Stomach (tissue), 8 donors: ENCODE measurements at regions not wholly inside any gene's neighbourhood (a gene's known extent, or its start where the extent isn't known, plus 50 kb on each side); places are given as distances from the start of the nearest gene placed in this dataset.

Source experiments
- DNase-seq, 2 donors: peaks; one replicate each; pipeline versions ENCODE4 v3.0.0 to v3.0.0-alpha.2; 2013 to 2019
- H3K27ac ChIP-seq, 5 donors: fragments of 200-600 bp in 4 of 5; sonication (generic) in 4 of 5; one replicate each; pipeline ENCODE4 v1.5.1; 2013 to 2019; ENCODE audit warnings: mild to moderate bottlenecking in 1 of 5, moderate library complexity in 1 of 5
- H3K27me3 ChIP-seq, 3 donors: fragments of 200-600 bp; sonication (generic); one replicate each; pipeline ENCODE4 v1.5.1; 2017 to 2019; ENCODE audit warnings: mixed run types in 1 of 3
- H3K36me3 ChIP-seq, 4 donors: fragments of 200-600 bp; sonication (generic); 1 replicate in 3 of 4; 2 replicates in 1 of 4; pipeline ENCODE4 v1.5.1; 2016 to 2019
- H3K4me1 ChIP-seq, 4 donors: fragments of 200-600 bp; sonication (generic); one replicate each; pipeline ENCODE4 v1.5.1; 2016 to 2019
- H3K4me3 ChIP-seq, 4 donors: fragments of 200-600 bp; sonication (generic) in 3 of 4; one replicate each; pipeline ENCODE4 v1.5.1; 2016 to 2019; ENCODE audit warnings: mild to moderate bottlenecking in 1 of 4
- H3K9me3 ChIP-seq, 4 donors: fragments of 200-600 bp; sonication (generic); one replicate each; pipeline ENCODE4 v1.5.1; 2016 to 2019
- EP300 ChIP-seq: sonication (generic); formaldehyde crosslinking; IDR thresholded peaks from one replicate; pipeline ENCODE4 v1.6.1; 2017; ENCODE audit warnings: antibody characterized with exemption
- POLR2A ChIP-seq, 4 donors: fragments of 450-650 bp; IDR thresholded peaks; one replicate each; pipeline ENCODE4 v1.6.1; 2016; ENCODE audit warnings: antibody characterized with exemption in 4 of 4, control low read depth in 2 of 4, mild to moderate bottlenecking in 1 of 4, moderate library complexity in 1 of 4
- POLR2AphosphoS5 ChIP-seq, 3 donors: sonication (generic); formaldehyde crosslinking; IDR thresholded peaks; one replicate each; pipeline ENCODE4 v1.6.1; 2016; ENCODE audit warnings: antibody characterized with exemption in 3 of 3
- WGBS, 5 donors: extraction: QIAGEN DNeasy Blood & Tissue Kit in 3 of 5; methylation state at CpG; one replicate each; pipeline versions ENCODE4 v1.1.5 to v1.1.7; 2013 to 2018; 5-methylcytosine and 5-hydroxymethylcytosine counted together
- intact Hi-C: fragments of 100-400 bp; cut with DNase I; formaldehyde crosslinking; loops from one replicate; pipeline ENCODE4 v1.15.1; 2023; ENCODE audit warnings: low total_unique reads
- TF ChIP-seq, protein P1 (sequence below), 7 experiments: fragments of 450-650 bp in 4 of 7; fragments of 200-600 bp in 3 of 7; sonication (generic) in 3 of 7; IDR thresholded peaks; one replicate each; pipeline ENCODE4 v1.5.1; 2016 to 2019; ENCODE audit warnings: antibody characterized with exemption in 7 of 7, control low read depth in 2 of 7, mild to moderate bottlenecking in 1 of 7
- donor health status: healthy with polysubstance abuse.
- donor health status: Bipolar disorder and iron deficiency.
- donor health status: healthy.

GRCh38 chr6:66937180-66937579 lies 1230.2 kb upstream of the EYS start:
- Histone ChIP-seq H3K27me3 (no peaks in the 10 kb centered on the region), H3K27ac (no peak overlapping the region), H3K4me3 (no peak overlapping the region), H3K9me3 (peaks cover 0 to 26% (median 7%) of the 10 kb centered on the region in 4 donors), H3K36me3 (no peaks in the 10 kb centered on the region), H3K4me1 (no peaks in the 10 kb centered on the region)
- TF ChIP-seq EP300 (no peak), POLR2A (IDR thresholded peaks at IDR 0.05) (no peak), POLR2AphosphoS5 (IDR thresholded peaks at IDR 0.05) (no peak)
- TF ChIP-seq, protein P1, sequence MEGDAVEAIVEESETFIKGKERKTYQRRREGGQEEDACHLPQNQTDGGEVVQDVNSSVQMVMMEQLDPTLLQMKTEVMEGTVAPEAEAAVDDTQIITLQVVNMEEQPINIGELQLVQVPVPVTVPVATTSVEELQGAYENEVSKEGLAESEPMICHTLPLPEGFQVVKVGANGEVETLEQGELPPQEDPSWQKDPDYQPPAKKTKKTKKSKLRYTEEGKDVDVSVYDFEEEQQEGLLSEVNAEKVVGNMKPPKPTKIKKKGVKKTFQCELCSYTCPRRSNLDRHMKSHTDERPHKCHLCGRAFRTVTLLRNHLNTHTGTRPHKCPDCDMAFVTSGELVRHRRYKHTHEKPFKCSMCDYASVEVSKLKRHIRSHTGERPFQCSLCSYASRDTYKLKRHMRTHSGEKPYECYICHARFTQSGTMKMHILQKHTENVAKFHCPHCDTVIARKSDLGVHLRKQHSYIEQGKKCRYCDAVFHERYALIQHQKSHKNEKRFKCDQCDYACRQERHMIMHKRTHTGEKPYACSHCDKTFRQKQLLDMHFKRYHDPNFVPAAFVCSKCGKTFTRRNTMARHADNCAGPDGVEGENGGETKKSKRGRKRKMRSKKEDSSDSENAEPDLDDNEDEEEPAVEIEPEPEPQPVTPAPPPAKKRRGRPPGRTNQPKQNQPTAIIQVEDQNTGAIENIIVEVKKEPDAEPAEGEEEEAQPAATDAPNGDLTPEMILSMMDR (IDR thresholded peaks at IDR 0.05) = no peak
- WGBS, 5 donors = 63 to 86% (median 71%) methylated on average over 3 of the region's 3 CpGs
- no peak for DNase-seq
- intact Hi-C loops = no loop called here

GRCh38 chr6:66935612-66936011 lies 1228.6 kb upstream of the EYS start:
- H3K4me1 ChIP-seq = no peaks in the 10 kb centered on the region

GRCh38 chr6:66931787-66932186 lies 1224.8 kb upstream of the EYS start:
- H3K36me3 ChIP-seq = no peaks in the 10 kb centered on the region
- 69 to 77% (median 73%) methylated on average over 2 of the region's 2 CpGs for WGBS, 5 donors
- no peaks in the 10 kb centered on the region for H3K27me3 ChIP-seq
- no peak for DNase-seq
- H3K27ac ChIP-seq = no peak overlapping the region
- H3K9me3 ChIP-seq = peaks cover 0 to 42% (median 17%) of the 10 kb centered on the region in 4 donors
- TF ChIP-seq POLR2AphosphoS5 (IDR thresholded peaks at IDR 0.05) (no peak), EP300 (no peak), POLR2A (IDR thresholded peaks at IDR 0.05) (no peak)
- TF ChIP-seq, protein P1 (IDR thresholded peaks at IDR 0.05) = no peak
- intact Hi-C loops = no loop called here
- no peaks in the 10 kb centered on the region for H3K4me1 ChIP-seq
- no peak overlapping the region for H3K4me3 ChIP-seq

More at GRCh38 chr6:66935612-66936011, 1228.6 kb upstream of the EYS start:
- TF ChIP-seq POLR2AphosphoS5 (IDR thresholded peaks at IDR 0.05) (no peak), POLR2A (IDR thresholded peaks at IDR 0.05) (no peak), EP300 (no peak)
- TF ChIP-seq, protein P1 (IDR thresholded peaks at IDR 0.05) = no peak
- H3K36me3 ChIP-seq = no peaks in the 10 kb centered on the region
- peaks cover 0 to 28% (median 7%) of the 10 kb centered on the region in 4 donors for H3K9me3 ChIP-seq
- DNase-seq = no peak
- H3K27ac ChIP-seq = no peak overlapping the region
- 59 to 72% (median 68%) methylated on average over 1 to 3 of the region's 3 CpGs for WGBS, 5 donors
- no peaks in the 10 kb centered on the region for H3K27me3 ChIP-seq
- no peak overlapping the region for H3K4me3 ChIP-seq
- intact Hi-C loops = no loop called here

DNA sequence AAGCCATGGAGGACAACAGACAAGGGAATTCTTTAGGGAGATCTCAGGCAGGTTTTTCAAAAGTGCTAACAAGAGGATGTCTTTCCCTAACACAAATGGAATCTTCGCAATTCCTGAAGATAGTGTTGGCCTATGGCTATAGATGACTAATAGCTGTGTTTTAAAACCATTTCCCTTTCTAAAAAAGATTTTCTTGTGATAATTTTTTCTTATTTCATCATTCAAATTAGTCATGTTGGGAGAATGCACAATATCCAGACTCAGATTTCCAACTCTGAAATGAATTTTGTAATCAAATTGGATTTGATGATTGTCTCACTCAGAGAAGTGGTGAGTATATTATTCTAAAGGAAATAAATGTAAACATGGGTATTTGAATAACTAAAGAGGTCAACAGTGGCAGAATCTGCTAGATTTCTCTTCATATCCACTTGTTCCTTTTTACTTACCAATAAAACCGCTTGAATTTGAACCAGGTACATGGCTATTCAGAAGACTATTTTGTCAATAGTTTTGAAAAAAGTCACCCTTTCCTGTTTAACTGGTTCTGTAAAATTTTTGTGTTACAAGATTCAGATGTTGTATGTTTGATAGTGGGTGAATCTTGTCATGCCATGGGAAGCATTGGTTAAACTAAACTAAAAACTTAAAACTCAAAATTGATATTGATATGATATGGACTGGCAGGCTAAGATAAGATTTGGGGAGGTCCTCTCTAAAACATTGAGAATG lies 1223.7 kb upstream of the EYS start:
- WGBS, 5 donors = 73 to 89% (median 80%) methylated on average over 2 of the region's 2 CpGs
- TF ChIP-seq EP300 = no peak
- TF ChIP-seq POLR2A (IDR thresholded peaks at IDR 0.05) = no peak
- TF ChIP-seq, protein P1 (IDR thresholded peaks at IDR 0.05) = no peak
- no peak for TF ChIP-seq POLR2AphosphoS5 (IDR thresholded peaks at IDR 0.05)
- H3K36me3 ChIP-seq = no peaks in the 10 kb centered on the region

More for the DNA sequence above, 1223.7 kb upstream of the EYS start:
- H3K27me3 ChIP-seq = no peaks in the 10 kb centered on the region
- H3K9me3 ChIP-seq = peaks cover 0 to 42% (median 21%) of the 10 kb centered on the region in 4 donors
- intact Hi-C loops = no loop called here
- no peak overlapping the region for H3K27ac ChIP-seq
- no peak overlapping the region for H3K4me3 ChIP-seq
- DNase-seq = no peak
- no peaks in the 10 kb centered on the region for H3K4me1 ChIP-seq
